ENCODE measurements at regions not wholly inside any gene's neighbourhood (a gene's known extent, or its start where the extent isn't known, plus 50 kb on each side); places are given as distances from the start of the nearest gene placed in this dataset.

DNA sequence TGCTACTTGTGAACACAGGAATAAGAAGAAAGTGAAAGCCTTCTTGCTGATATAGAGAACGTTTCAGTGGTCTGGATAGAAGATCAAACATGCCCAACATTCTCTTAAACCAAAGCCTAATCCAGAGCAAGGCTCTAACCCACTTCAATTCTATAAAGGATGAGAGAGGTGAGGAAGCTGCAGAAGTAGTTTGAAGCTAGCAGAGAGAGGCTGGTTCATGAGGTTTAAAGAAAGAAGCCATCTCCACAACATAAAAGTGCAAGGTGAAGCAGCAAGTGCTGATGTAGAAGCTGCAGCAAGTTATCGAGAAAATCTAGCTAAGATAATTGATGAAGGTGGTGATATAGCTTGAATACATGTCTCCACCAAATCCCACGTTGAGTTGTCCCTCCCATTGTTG, 383.3 kb upstream of the ASIC2 start:
- no peak for TF ChIP-seq POLR2A (IDR thresholded peaks at IDR 0.05)
- no peak for TF ChIP-seq CTCF (IDR thresholded peaks at IDR 0.05)
- no peak for TF ChIP-seq EP300 (IDR thresholded peaks at IDR 0.05)
